Activated naive CD4-positive, alpha-beta T cell treated with anti-CD3 and anti-CD28 coated beads for 36 hours (primary cell): ENCODE measurements at regions not wholly inside any gene's neighbourhood (a gene's known extent, or its start where the extent isn't known, plus 50 kb on each side); places are given as distances from the start of the nearest gene placed in this dataset.

Experiments used
- CTCF ChIA-PET: fragments of 350-600 bp; sonication (Branson Sonifier 250); formaldehyde crosslinking; loops from one replicate; lab custom pipeline; 2021; ENCODE audit warnings: antibody characterized with exemption; lab: Charles Lee
- DNase-seq: peaks from one replicate; pipeline ENCODE4 v3.0.0-alpha.2; 2020
- H3K27ac Mint-ChIP-seq: one replicate; pipeline ENCODE4 v1.8.0; 2021; ENCODE audit warnings: mild to moderate bottlenecking, mixed read lengths
- H3K27me3 Mint-ChIP-seq: one replicate; pipeline ENCODE4 v1.8.0; 2021; ENCODE audit warnings: low read depth, mixed read lengths
- H3K36me3 Mint-ChIP-seq: one replicate; pipeline ENCODE4 v1.8.0; 2021; ENCODE audit warnings: low read depth, mixed read lengths
- H3K4me1 Mint-ChIP-seq: one replicate; pipeline ENCODE4 v1.8.0; 2021; ENCODE audit warnings: low read depth, mixed read lengths
- H3K4me3 Mint-ChIP-seq: one replicate; pipeline ENCODE4 v1.8.0; 2021; ENCODE audit warnings: mild to moderate bottlenecking, moderate library complexity, mixed read lengths
- H3K9me3 Mint-ChIP-seq: one replicate; pipeline ENCODE4 v1.8.0; 2021; ENCODE audit warnings: mixed read lengths
- intact Hi-C: fragments of 100-400 bp; cut with micrococcal nuclease; formaldehyde crosslinking; loops from one replicate; pipeline ENCODE4 v1.15.1; 2023

DNA sequence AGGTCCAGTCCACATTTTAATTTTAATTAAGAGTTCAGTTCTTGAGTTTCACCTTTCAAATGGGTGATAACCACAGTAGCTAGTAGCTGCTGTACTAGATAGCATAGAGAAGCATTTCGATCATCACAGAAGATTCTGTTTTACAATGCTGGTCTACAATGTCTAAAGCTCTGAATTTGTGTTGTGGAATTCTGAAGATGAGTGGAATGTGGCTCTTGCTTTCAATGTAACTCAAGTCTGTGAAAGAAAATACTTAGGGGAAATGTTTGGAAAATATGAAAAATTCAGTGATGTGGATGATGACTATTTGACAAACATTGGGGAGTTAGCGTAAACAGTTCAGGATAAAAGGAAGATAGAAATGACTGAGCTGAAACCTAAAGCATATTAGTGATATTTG lies 139.4 kb downstream of the GNAT3 start:
- intact Hi-C loops: no loop called here
- Mint-ChIP-seq H3K9me3 (no peaks in the 10 kb centered on the region), H3K27ac (no peak overlapping the region), H3K4me3 (no peak overlapping the region), H3K4me1 (no peaks in the 10 kb centered on the region), H3K27me3 (no peaks in the 10 kb centered on the region), H3K36me3 (no peaks in the 10 kb centered on the region)
- CTCF ChIA-PET: no interaction called here
- DNase-seq: no peak

DNA sequence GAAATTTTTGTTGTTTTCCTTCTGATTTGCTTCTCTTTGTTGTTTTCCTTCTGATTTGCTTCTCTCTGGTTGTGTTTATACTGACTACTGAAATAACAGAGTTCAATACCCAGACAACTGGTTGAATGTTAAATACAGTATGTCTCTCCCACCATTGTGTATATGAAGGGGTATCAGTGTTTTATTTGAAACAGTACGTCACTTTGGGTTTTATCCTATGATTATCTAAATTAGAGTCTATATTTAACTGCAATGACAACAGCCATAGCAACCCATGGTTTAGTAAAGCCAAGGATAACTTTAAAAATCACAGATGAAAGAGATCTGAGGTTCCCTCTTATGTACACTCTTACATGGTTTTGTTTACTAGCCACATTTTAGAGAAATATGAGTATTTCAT lies 141.3 kb downstream of the GNAT3 start:
- DNase-seq: no peak
- H3K4me3 Mint-ChIP-seq: no peak overlapping the region
- H3K27me3 Mint-ChIP-seq: no peaks in the 10 kb centered on the region
- no peak overlapping the region for H3K27ac Mint-ChIP-seq
- no peaks in the 10 kb centered on the region for H3K4me1 Mint-ChIP-seq
- intact Hi-C loops: no loop called here
- H3K9me3 Mint-ChIP-seq: no peaks in the 10 kb centered on the region
- H3K36me3 Mint-ChIP-seq: no peaks in the 10 kb centered on the region
- CTCF ChIA-PET: no interaction called here

DNA sequence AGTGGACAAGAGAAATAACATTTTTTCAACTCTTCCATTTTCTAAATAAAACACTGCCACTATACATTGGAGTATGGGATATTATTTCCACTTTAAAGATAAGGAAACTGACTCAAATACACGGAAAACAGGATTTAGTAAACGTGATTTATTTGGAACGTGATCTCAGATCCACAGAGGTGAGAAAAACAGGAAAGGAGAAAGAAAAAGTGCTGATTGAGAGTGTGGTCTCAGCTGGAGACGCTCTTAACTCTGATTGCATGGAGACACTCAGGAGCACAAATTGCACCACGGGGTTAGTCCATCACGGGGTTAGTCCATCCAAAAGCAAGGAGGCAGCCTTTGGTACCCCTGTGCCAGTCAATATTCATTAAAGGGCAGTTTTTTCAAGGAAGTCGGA lies 142.5 kb downstream of the GNAT3 start:
- no peak for DNase-seq
- H3K4me1 Mint-ChIP-seq: no peaks in the 10 kb centered on the region
- H3K27me3 Mint-ChIP-seq: no peaks in the 10 kb centered on the region
- no peaks in the 10 kb centered on the region for H3K36me3 Mint-ChIP-seq
- intact Hi-C loops: no loop called here
- peaks cover 4% of the 10 kb centered on the region for H3K9me3 Mint-ChIP-seq
- H3K4me3 Mint-ChIP-seq: no peak overlapping the region
- H3K27ac Mint-ChIP-seq: no peak overlapping the region
- CTCF ChIA-PET: no interaction called here

DNA sequence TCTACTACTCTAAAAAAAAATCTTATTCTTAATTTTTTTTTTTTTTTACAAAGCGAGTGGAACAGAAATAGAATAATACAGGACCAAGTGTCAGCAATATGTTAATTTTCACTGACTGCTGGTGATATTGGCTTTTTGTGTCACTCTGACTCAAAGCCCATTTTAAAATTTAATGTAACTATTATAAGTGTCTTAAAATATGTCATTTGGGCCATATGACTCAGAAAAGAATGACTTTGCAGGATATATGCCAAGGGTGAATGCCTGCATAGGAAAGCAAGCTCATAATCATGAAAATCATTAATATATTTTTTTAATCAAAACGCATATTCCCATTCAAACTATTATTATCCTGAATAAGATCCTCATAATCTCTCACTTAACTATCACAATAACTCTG lies 149.2 kb downstream of the GNAT3 start:
- CTCF ChIA-PET: no interaction called here
- no peak overlapping the region for H3K27ac Mint-ChIP-seq
- no peak overlapping the region for H3K4me3 Mint-ChIP-seq
- no peaks in the 10 kb centered on the region for H3K4me1 Mint-ChIP-seq
- no peak for DNase-seq
- H3K9me3 Mint-ChIP-seq: peaks cover 4% of the 10 kb centered on the region
- H3K36me3 Mint-ChIP-seq: no peaks in the 10 kb centered on the region
- intact Hi-C loops: no loop called here
- H3K27me3 Mint-ChIP-seq: no peaks in the 10 kb centered on the region

DNA sequence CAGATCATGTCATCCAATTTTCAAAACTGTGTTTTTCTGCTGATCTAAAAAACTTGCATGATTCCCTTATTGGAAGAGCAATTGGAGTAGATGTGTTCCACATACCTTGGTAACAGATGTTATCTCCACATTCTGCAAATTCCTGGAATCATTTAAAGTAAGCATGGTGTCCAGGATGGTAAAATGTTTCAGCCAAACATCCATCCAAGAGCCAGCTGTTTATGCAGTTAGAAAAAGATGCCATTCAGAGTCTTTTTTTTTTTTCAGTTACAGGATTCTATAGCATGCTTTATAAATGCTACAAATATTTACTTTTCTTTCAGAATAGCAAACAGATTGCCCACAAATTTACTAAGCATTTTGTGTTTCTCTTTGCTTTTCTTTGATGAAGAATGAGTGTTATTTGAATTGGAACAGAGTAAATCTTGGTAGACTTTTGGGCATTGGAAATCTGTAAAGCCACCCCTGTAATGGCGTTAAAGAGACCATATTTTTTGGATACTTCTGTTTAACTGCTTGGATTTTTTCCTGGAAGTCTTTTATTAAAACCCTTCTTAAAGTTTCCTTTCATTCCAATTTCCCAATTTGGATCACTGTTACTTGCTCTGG lies 149.8 kb downstream of the GNAT3 start:
- no peaks in the 10 kb centered on the region for H3K36me3 Mint-ChIP-seq
- no peak overlapping the region for H3K4me3 Mint-ChIP-seq
- no peaks in the 10 kb centered on the region for H3K27me3 Mint-ChIP-seq
- H3K27ac Mint-ChIP-seq: no peak overlapping the region
- CTCF ChIA-PET: no interaction called here
- no peak for DNase-seq
- H3K9me3 Mint-ChIP-seq: peaks cover 4% of the 10 kb centered on the region
- no peaks in the 10 kb centered on the region for H3K4me1 Mint-ChIP-seq
- intact Hi-C loops: no loop called here

DNA sequence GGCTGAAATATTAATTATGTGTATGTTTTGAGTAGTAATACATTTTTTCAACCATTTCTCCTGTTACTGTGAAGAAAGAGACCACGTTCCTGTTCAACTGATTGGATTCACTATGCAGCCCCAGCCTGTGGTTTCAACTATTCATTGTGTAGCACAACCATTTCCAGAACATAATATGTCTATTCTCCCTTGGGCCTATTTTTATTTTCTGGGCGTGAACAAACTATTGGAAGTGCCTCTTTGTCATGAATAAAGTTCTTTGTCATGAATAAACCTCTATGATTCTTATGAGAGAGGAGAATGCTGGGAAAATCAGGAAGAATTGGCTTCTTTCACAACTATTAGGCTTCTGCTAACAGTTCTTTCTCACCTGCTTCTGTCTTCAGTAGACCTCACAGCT lies 152.4 kb downstream of the GNAT3 start:
- CTCF ChIA-PET: no interaction called here
- intact Hi-C loops: no loop called here

DNA sequence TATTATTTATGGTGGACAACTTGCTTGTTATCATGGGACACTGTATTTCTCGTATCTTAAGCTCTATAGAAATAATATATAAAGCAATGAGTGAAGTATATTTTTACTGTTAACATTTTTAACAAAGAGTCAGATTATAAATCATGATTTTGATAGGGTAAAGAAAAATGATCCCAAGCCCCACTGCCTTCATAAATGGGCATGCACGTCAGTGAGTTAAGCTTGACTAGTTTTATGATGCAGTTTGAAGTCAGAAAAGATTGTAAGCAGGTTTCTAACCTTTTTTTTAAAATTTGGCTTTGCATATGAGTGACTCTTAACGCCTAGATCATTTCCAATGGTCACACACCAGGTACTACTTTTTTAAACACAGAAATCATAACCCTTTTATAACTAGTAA lies 152.8 kb downstream of the GNAT3 start:
- Mint-ChIP-seq H3K27ac (no peak overlapping the region), H3K4me3 (no peak overlapping the region), H3K9me3 (no peaks in the 10 kb centered on the region), H3K36me3 (no peaks in the 10 kb centered on the region), H3K4me1 (no peaks in the 10 kb centered on the region), H3K27me3 (no peaks in the 10 kb centered on the region)
- intact Hi-C loops: no loop called here
- no peak for DNase-seq
- CTCF ChIA-PET: interaction anchor here (0.8 kb wide), 1 partner anchor 125 kb away, joined by 3 read pairs; no protein-coding TSS in a partner anchor

More for the DNA sequence above, 152.4 kb downstream of the GNAT3 start:
- no peaks in the 10 kb centered on the region for H3K27me3 Mint-ChIP-seq
- H3K4me3 Mint-ChIP-seq: no peak overlapping the region
- H3K9me3 Mint-ChIP-seq: no peaks in the 10 kb centered on the region
- H3K36me3 Mint-ChIP-seq: no peaks in the 10 kb centered on the region
- no peak overlapping the region for H3K27ac Mint-ChIP-seq
- H3K4me1 Mint-ChIP-seq: no peaks in the 10 kb centered on the region
- no peak for DNase-seq

DNA sequence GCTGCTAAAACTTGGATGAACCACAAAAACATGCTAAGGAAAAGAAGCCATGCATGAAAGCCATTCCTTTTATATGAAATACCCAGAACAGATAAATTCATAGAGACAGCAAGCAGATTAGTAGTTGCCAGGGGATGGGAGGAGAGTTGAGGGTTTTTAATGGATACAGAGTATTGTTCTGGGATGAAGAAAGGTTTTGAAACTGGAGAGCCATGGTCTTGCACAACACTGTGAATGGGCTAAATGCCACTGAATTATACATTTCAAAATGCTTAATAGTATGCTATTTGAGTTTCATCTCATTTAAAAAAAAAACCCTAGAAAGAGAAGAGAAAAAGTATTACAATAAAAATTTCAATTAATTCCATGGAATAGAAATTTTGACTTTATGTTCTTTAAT lies 154.3 kb downstream of the GNAT3 start:
- Mint-ChIP-seq H3K27me3 (no peaks in the 10 kb centered on the region), H3K9me3 (no peaks in the 10 kb centered on the region), H3K4me1 (no peaks in the 10 kb centered on the region), H3K4me3 (no peak overlapping the region), H3K27ac (no peak overlapping the region), H3K36me3 (no peaks in the 10 kb centered on the region)
- no peak for DNase-seq
- CTCF ChIA-PET: no interaction called here
- intact Hi-C loops: no loop called here

DNA sequence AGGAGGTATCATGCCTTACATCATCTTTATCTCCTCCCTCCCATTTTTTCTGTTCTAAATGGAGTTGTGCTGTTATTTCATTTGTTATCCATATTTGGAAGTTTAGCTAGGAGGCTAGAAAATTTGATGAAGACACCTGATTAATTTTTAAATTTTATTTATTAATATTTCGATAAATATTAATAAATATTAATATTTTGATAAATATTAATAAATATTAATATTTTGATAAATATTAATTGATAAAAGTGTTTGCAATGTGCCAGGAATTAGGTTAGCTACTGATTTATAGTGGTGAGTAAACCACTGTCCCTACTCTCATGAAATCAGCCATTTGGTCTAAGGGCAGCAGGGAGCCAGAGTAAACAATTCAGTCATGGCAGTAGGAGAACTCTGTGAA lies 161.4 kb downstream of the GNAT3 start:
- Mint-ChIP-seq H3K36me3 (no peaks in the 10 kb centered on the region), H3K27me3 (no peaks in the 10 kb centered on the region), H3K9me3 (no peaks in the 10 kb centered on the region), H3K27ac (no peak overlapping the region), H3K4me3 (no peak overlapping the region), H3K4me1 (peaks cover 13% of the 10 kb centered on the region)
- no peak for DNase-seq
- CTCF ChIA-PET: no interaction called here
- intact Hi-C loops: no loop called here

DNA sequence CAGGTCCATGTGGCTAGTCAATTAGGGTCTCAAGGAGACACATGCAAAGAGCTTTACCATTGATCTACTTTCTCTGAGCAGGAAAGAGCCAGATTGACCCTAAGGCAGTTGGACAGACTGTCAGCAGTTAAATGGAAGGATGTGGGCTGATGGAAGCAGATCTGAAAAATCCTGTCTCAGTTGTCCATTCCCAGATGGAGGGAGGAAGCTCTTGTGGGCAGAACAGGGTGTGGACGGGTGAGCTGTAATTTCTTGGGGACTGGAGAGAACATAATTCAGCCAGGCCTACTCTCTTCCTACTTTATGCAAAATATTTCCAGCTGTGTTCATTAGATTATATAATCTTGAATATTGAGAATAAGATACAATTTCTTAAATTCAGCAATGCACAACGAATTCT lies 163.6 kb downstream of the GNAT3 start:
- Mint-ChIP-seq H3K4me1 (peaks cover 13% of the 10 kb centered on the region), H3K4me3 (no peak overlapping the region), H3K9me3 (no peaks in the 10 kb centered on the region), H3K36me3 (no peaks in the 10 kb centered on the region), H3K27ac (no peak overlapping the region), H3K27me3 (no peaks in the 10 kb centered on the region)
- CTCF ChIA-PET: interaction anchor here (0.9 kb wide), 1 partner anchor 197 kb away, joined by 5 read pairs; no protein-coding TSS in a partner anchor
- intact Hi-C loops: loop anchor here (5.0 kb wide), 1 partner anchor 271 kb away; no protein-coding TSS in a partner anchor
- no peak for DNase-seq

DNA sequence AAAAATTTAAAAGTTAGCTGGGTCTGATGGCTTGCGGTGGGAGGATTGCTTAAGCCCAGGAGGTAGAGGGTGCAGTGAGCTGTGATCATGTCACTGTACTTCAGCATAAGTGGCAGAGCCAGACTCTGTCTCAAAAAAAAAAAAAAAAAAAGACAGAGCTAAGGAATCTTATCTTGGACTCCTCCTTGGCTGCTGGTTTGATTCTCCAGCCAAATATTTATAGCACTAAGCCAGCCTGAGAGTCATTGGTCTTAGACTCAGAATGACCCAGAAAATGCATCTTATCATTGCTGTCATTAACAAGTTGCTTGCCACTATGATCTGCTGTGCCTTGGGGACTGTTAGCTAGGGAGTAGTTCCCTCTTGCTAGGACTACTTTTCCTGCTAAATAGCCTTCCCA lies 164.7 kb downstream of the GNAT3 start:
- Mint-ChIP-seq H3K9me3 (no peaks in the 10 kb centered on the region), H3K4me1 (peaks cover 13% of the 10 kb centered on the region), H3K4me3 (no peak overlapping the region), H3K36me3 (no peaks in the 10 kb centered on the region), H3K27me3 (peaks cover 2% of the 10 kb centered on the region), H3K27ac (peak overlapping the region; percentile 54)
- no peak for DNase-seq
- intact Hi-C loops: loop anchor here (5.0 kb wide), 1 partner anchor 270 kb away; no protein-coding TSS in a partner anchor
- CTCF ChIA-PET: interaction anchor here (0.6 to 0.8 kb wide), 2 partner anchors 208 to 283 kb away, joined by 3 to 4 read pairs; no protein-coding TSS in a partner anchor

DNA sequence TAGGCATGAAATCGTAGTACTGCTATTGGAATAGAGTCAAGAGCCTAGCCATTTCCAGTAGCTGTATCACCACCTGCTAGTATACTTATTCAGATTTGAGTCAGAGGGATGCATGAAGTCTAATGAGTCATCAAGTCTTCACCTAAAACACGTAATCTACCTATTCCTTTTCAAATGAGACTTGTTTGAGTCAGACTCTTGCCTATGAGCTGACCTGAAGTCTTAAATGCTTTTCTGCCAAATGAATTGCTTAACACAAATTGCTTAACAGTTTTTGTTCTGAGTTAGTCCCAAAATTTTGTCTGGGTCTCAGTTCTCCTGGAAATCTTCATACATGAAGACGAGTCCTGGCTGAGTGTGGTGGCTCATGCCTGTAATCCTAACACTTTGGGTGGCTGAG lies 165.2 kb downstream of the GNAT3 start:
- intact Hi-C loops: loop anchor here (1.0 to 5.0 kb wide), 6 partner anchors 36 to 269 kb away; no protein-coding TSS in a partner anchor
- peaks cover 13% of the 10 kb centered on the region for H3K4me1 Mint-ChIP-seq

DNA sequence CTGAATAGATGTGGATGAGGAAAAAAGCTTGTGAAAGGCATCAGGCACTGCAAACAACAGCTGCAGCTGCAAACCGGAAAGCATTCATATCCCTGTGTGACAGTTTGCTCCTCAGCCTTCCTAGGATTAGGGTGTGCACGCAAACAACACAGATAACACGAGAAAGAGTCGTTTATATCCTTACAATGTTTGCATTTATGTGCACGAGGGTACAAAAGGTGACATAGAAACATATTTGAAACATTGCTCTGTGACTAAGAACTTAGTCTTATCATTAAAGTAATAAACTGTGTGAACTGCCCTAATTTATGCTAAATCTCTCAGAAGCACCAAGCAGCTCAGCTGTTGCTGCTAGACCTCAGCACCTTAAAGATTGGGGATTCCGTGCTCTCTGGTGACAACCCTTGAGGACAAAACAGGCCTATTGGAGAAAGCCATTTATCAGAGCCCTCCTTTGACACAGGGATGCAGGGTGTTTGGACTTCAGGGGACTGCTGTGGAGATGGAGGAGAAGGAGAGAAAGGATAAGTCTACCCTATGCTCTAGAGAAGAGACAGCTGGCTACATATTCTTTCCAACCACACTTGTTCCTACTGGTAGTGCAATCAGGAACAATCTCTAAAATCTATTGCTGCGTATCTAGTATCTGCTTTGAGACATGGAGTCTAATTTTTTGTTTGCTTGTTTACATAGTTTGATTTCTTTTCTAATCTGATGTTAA lies 176.2 kb downstream of the GNAT3 start:
- CTCF ChIA-PET: no interaction called here
- no peak for DNase-seq
- Mint-ChIP-seq H3K4me3 (no peak overlapping the region), H3K27ac (no peak overlapping the region), H3K36me3 (no peaks in the 10 kb centered on the region), H3K4me1 (no peaks in the 10 kb centered on the region), H3K27me3 (peaks cover 2% of the 10 kb centered on the region), H3K9me3 (no peaks in the 10 kb centered on the region)
- intact Hi-C loops: no loop called here

More for the DNA sequence above, 165.2 kb downstream of the GNAT3 start:
- DNase-seq: peak; percentile 6
- Mint-ChIP-seq H3K27me3 (peaks cover 5% of the 10 kb centered on the region), H3K4me3 (no peak overlapping the region), H3K36me3 (no peaks in the 10 kb centered on the region), H3K9me3 (no peaks in the 10 kb centered on the region), H3K27ac (peak overlapping the region; percentile 54)
- CTCF ChIA-PET: interaction anchor here (0.6 kb wide), 1 partner anchor 253 kb away, joined by 3 read pairs; no protein-coding TSS in a partner anchor
